Peyer's patch (tissue), 4 donors: ENCODE measurements at regions not wholly inside any gene's neighbourhood (a gene's known extent, or its start where the extent isn't known, plus 50 kb on each side); places are given as distances from the start of the nearest gene placed in this dataset.
A peak's percentile ranks its signal among the peaks of the same experiment; 100 is the strongest.

Source experiments
- DNase-seq, 3 donors: peaks; one replicate each; pipeline ENCODE4 v3.0.0-alpha.2; 2017 to 2019
- H3K27ac ChIP-seq, 4 donors: fragments of 200-600 bp; sonication (generic); one replicate each; pipeline ENCODE4 v1.5.1; 2016 to 2019
- H3K27me3 ChIP-seq, 2 donors: fragments of 200-600 bp; sonication (generic); one replicate each; pipeline ENCODE4 v1.5.1; 2019
- H3K36me3 ChIP-seq, 3 donors: fragments of 200-600 bp; sonication (generic); one replicate each; pipeline ENCODE4 v1.5.1; 2016 to 2019
- H3K4me1 ChIP-seq, 4 donors: fragments of 200-600 bp; sonication (generic); one replicate each; pipeline ENCODE4 v1.5.1; 2016 to 2019
- H3K4me3 ChIP-seq, 4 donors: fragments of 200-600 bp; sonication (generic); 1 replicate in 3 of 4; 2 replicates in 1 of 4; pipeline ENCODE4 v1.5.1; 2016 to 2019; ENCODE audit warnings: mild to moderate bottlenecking in 1 of 4
- H3K9me3 ChIP-seq, 4 donors: fragments of 200-600 bp; sonication (generic); one replicate each; pipeline ENCODE4 v1.5.1; 2016 to 2019; ENCODE audit warnings: mild to moderate bottlenecking in 1 of 4
- CTCF ChIP-seq, 6 experiments: fragments of 450-650 bp in 4 of 6; fragments of 200-600 bp in 2 of 6; sonication (generic) in 1 of 6; IDR thresholded peaks; one replicate each; pipeline ENCODE4 v1.5.1; 2017 to 2019; ENCODE audit warnings: antibody characterized with exemption in 6 of 6, mild to moderate bottlenecking in 3 of 6, moderate library complexity in 1 of 6
- POLR2A ChIP-seq, 2 donors: fragments of 450-650 bp; IDR thresholded peaks; one replicate each; pipeline ENCODE4 v1.5.1; 2017; ENCODE audit warnings: antibody characterized with exemption in 2 of 2, mild to moderate bottlenecking in 2 of 2, moderate library complexity in 2 of 2

DNA sequence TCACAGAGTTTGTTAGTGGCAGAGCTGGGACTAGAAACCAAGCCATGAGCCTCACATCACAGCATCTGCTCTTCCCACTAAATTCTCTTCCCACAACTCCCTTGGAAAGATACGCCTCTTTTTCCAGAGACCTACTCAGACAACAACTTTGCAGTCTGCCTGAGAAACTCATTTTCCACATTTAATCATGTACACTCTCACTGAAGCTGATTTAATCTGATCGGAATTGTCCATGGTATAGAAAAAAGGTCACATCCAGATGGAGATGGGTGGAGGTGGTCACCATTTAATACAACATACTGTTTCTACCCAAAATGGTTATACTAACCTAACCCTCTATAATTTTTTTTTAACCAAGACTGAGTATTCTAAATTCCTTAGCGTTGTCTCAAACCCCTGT lies 366.2 kb downstream of the ENC1 start:
- no peak for DNase-seq
- Histone ChIP-seq H3K27ac (peak overlapping the region in 2 of 4 donors; percentile 25 to 48), H3K4me3 (no peak overlapping the region), H3K4me1 (no peaks in the 10 kb centered on the region), H3K9me3 (no peaks in the 10 kb centered on the region), H3K36me3 (no peaks in the 10 kb centered on the region), H3K27me3 (no peaks in the 10 kb centered on the region)
- TF ChIP-seq POLR2A (IDR thresholded peaks at IDR 0.05) = no peak
- TF ChIP-seq CTCF (IDR thresholded peaks at IDR 0.05) = no peak

- no peaks in the 10 kb centered on the region for H3K36me3 ChIP-seq
- no peaks in the 10 kb centered on the region for H3K9me3 ChIP-seq
- no peak overlapping the region for H3K27ac ChIP-seq
- no peak for DNase-seq
- TF ChIP-seq CTCF (IDR thresholded peaks at IDR 0.05) (no peak), POLR2A (IDR thresholded peaks at IDR 0.05) (no peak)
- H3K4me3 ChIP-seq = no peak overlapping the region
- no peaks in the 10 kb centered on the region for H3K27me3 ChIP-seq
- no peaks in the 10 kb centered on the region for H3K4me1 ChIP-seq
These were observed 367.6 kb downstream of the ENC1 start for GRCh38 chr5:74272831-74273451.

- no peak for DNase-seq
- H3K4me1 ChIP-seq = no peaks in the 10 kb centered on the region
- H3K27me3 ChIP-seq = no peaks in the 10 kb centered on the region
- no peak overlapping the region for H3K4me3 ChIP-seq
- no peaks in the 10 kb centered on the region for H3K9me3 ChIP-seq
- no peak overlapping the region for H3K27ac ChIP-seq
- TF ChIP-seq CTCF (IDR thresholded peaks at IDR 0.05) (no peak), POLR2A (IDR thresholded peaks at IDR 0.05) (no peak)
- H3K36me3 ChIP-seq = no peaks in the 10 kb centered on the region
These were observed 368.3 kb downstream of the ENC1 start for GRCh38 chr5:74272024-74272775.

- TF ChIP-seq POLR2A (IDR thresholded peaks at IDR 0.05) = no peak
- TF ChIP-seq CTCF (IDR thresholded peaks at IDR 0.05) = no peak
- Histone ChIP-seq H3K36me3 (no peaks in the 10 kb centered on the region), H3K27ac (no peak overlapping the region), H3K9me3 (no peaks in the 10 kb centered on the region), H3K4me1 (no peaks in the 10 kb centered on the region), H3K4me3 (no peak overlapping the region), H3K27me3 (no peaks in the 10 kb centered on the region)
- DNase-seq = no peak
These were observed 372.2 kb downstream of the ENC1 start for GRCh38 chr5:74268297-74268696.

GRCh38 chr5:74266836-74267235 lies 373.7 kb downstream of the ENC1 start:
- TF ChIP-seq POLR2A (IDR thresholded peaks at IDR 0.05) = no peak
- TF ChIP-seq CTCF (IDR thresholded peaks at IDR 0.05) = no peak
- no peak overlapping the region for H3K27ac ChIP-seq
- no peaks in the 10 kb centered on the region for H3K4me1 ChIP-seq

More at GRCh38 chr5:74266836-74267235, 373.7 kb downstream of the ENC1 start:
- Histone ChIP-seq H3K4me3 (no peak overlapping the region), H3K9me3 (no peaks in the 10 kb centered on the region), H3K36me3 (no peaks in the 10 kb centered on the region), H3K27me3 (no peaks in the 10 kb centered on the region)
- no peak for DNase-seq
